ENCODE measurements at regions not wholly inside any gene's neighbourhood (a gene's known extent, or its start where the extent isn't known, plus 50 kb on each side); places are given as distances from the start of the nearest gene placed in this dataset.
"Not testable (repeated sequence)": the region's sequence is repeated elsewhere in the genome, so short reads cannot be mapped to it uniquely, and the experiment has no call there.

DNA sequence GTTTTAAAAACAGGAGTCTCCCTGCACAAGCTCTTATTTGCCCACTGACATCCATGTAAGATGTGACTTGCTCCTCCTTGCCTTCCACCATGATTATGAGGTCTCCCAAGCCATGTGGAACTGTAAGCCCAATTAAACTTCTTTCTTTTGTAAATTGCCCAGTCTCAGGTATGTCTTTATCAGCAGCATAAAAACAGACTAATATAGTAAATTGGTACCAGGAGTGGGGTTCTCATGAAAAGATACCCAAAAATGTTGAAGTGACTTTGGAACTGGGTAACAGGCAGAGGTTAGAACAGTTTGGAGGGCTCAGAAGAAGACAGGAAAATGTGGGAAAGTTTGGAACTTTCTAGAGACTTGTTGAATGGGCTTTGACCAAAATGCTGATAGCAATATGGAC is 995.9 kb upstream of the USP15 start:
- TF ChIP-seq CTCF, POLR2A (IDR thresholded peaks at IDR 0.05): not testable (repeated sequence)
